BE2C (cell line): ENCODE measurements at regions not wholly inside any gene's neighbourhood (a gene's known extent, or its start where the extent isn't known, plus 50 kb on each side); places are given as distances from the start of the nearest gene placed in this dataset.

Experiments
- DNase-seq: peaks from one replicate; pipeline ENCODE4 v3.0.0-alpha.2; 2020
- H3K27me3 ChIP-seq: fragments of 250-450 bp; sonication (Bioruptor Pico); 2 replicates; pipeline ENCODE4 v1.5.1; 2020; ENCODE audit warnings: mild to moderate bottlenecking
- H3K36me3 ChIP-seq: fragments of 250-450 bp; sonication (Bioruptor Pico); 2 replicates; pipeline ENCODE4 v1.5.1; 2020; ENCODE audit warnings: mild to moderate bottlenecking
- H3K4me1 ChIP-seq: fragments of 250-450 bp; sonication (Bioruptor Pico); 2 replicates; pipeline ENCODE4 v1.5.1; 2020
- H3K4me3 ChIP-seq: 2 replicates; pipeline ENCODE4 v1.5.1; 2011; ENCODE audit warnings: low read depth, low read length
- H3K9me3 ChIP-seq: fragments of 250-450 bp; sonication (Bioruptor Pico); 2 replicates; pipeline ENCODE4 v1.5.1; 2020
- TF ChIP-seq, protein P1 (sequence below): IDR thresholded peaks from 2 replicates; pipeline ENCODE4 v1.5.1; 2012; ENCODE audit warnings: mild to moderate bottlenecking, low read depth, low read length

GRCh38 chr6:21845439-21846140 is 252.0 kb downstream of the SOX4 start:
- Histone ChIP-seq H3K27me3 (no peaks in the 10 kb centered on the region), H3K36me3 (no peaks in the 10 kb centered on the region), H3K9me3 (no peaks in the 10 kb centered on the region), H3K4me3 (no peak overlapping the region), H3K4me1 (peaks cover 13% of the 10 kb centered on the region)
- TF ChIP-seq, protein P1, sequence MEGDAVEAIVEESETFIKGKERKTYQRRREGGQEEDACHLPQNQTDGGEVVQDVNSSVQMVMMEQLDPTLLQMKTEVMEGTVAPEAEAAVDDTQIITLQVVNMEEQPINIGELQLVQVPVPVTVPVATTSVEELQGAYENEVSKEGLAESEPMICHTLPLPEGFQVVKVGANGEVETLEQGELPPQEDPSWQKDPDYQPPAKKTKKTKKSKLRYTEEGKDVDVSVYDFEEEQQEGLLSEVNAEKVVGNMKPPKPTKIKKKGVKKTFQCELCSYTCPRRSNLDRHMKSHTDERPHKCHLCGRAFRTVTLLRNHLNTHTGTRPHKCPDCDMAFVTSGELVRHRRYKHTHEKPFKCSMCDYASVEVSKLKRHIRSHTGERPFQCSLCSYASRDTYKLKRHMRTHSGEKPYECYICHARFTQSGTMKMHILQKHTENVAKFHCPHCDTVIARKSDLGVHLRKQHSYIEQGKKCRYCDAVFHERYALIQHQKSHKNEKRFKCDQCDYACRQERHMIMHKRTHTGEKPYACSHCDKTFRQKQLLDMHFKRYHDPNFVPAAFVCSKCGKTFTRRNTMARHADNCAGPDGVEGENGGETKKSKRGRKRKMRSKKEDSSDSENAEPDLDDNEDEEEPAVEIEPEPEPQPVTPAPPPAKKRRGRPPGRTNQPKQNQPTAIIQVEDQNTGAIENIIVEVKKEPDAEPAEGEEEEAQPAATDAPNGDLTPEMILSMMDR: no peak
- no peak for DNase-seq

- no peaks in the 10 kb centered on the region for H3K36me3 ChIP-seq
- no peaks in the 10 kb centered on the region for H3K27me3 ChIP-seq
- H3K9me3 ChIP-seq: no peaks in the 10 kb centered on the region
- H3K4me1 ChIP-seq: peaks cover 14% of the 10 kb centered on the region
- TF ChIP-seq, protein P1: no peak
- peak; percentile 24 for DNase-seq
- peak overlapping the region; percentile 8 for H3K4me3 ChIP-seq
Observed at GRCh38 chr6:21846541-21847451, 253.2 kb downstream of the SOX4 start.

DNA sequence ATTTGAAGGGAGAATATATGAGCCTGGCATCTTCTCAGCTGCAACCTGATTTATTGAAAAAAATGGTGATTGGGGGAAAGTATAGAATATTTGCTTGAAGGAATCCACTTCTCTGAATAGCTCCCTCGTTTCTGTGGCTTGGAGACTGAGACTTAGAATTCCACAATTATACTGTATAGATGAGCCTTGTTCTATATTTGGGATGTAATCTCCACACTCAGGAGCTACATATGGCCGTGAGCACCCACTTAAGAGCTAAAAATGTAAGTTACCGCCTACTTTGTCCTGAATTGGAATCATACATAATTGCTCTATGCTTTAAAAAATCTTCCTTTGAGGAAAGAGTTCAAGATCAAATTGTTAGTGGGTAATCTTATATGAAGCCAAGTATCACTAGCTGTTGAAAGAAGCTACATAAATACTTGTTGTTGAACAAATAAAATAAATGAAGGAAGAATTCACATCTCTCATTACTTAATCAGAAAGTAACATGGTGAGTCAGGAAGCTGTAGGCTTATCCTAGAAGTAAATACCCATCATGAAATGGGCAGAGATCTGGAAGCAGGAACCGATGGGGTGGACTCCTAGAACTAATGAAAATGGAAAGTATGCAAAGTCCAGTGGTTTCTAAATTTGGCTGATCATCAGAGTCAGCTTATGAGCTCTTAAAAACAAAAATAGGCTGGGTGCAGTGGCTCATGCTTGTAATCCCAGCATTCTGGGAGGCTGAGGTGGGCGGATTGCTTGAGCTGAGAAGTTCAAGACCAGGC is 254.3 kb downstream of the SOX4 start:
- H3K4me1 ChIP-seq: peaks cover 14% of the 10 kb centered on the region
- no peak for DNase-seq
- H3K36me3 ChIP-seq: no peaks in the 10 kb centered on the region
- peak overlapping the region; percentile 8; the same call in 1 of the 2 replicates for H3K4me3 ChIP-seq
- TF ChIP-seq, protein P1: no peak
- no peaks in the 10 kb centered on the region for H3K27me3 ChIP-seq
- H3K9me3 ChIP-seq: no peaks in the 10 kb centered on the region

DNA sequence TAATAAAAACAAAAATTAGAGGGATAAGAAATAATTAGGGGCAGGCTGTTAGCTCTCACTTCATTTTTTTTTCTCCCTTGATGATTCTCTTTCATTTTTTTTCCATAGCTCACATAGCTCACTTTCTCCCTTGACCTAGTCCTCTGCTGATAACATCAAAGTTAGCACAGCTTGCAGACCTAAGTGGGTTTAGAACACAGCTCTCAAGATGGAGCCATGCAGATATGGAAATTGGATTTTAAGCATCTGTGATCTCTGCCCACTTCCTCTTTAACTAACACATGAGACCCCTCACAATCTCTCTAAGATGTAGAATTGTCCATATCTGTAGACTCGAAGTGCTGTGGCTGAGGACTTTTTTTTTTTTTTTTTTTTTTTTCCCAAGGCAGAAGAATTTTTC is 257.1 kb downstream of the SOX4 start:
- Histone ChIP-seq H3K27me3 (no peaks in the 10 kb centered on the region), H3K4me3 (no peak overlapping the region), H3K9me3 (no peaks in the 10 kb centered on the region), H3K4me1 (peaks cover 14% of the 10 kb centered on the region), H3K36me3 (no peaks in the 10 kb centered on the region)
- DNase-seq: no peak
- TF ChIP-seq, protein P1: no peak

DNA sequence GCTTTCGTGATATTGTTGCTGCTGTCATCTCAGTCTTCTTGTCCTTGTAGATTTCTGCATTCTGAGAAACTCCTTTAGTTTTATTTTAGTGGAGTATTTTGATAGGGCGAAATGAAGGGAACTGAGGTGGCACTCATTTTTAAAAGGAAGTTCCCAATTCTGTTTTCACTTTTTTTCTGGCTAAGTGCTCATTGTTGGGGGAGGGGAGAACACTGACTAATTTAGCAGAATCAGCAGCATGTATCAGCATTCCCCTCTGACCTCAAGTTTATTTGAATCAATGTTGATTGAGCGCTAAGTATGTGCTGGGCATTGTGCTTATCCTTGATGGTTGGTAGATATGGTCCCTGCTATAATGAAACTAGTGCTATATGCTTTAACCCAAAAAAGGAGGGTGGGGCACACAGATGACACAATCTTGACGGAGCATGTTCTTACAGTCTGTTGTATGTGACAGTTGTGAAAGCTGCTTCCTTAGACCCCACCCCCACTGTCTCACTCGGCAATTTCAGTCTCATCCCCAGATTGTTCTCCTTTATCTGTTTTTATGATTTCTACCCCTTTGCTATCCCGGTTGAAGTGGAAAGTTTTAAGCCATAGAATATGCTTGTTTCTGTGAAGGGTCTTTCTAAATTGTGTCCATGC is 262.4 kb downstream of the SOX4 start:
- no peak for DNase-seq
- H3K27me3 ChIP-seq: no peaks in the 10 kb centered on the region
- TF ChIP-seq, protein P1: no peak
- H3K36me3 ChIP-seq: no peaks in the 10 kb centered on the region
- H3K9me3 ChIP-seq: no peaks in the 10 kb centered on the region
- no peak overlapping the region for H3K4me3 ChIP-seq
- no peaks in the 10 kb centered on the region for H3K4me1 ChIP-seq
